Caki2 (cell line): ENCODE measurements at regions not wholly inside any gene's neighbourhood (a gene's known extent, or its start where the extent isn't known, plus 50 kb on each side); places are given as distances from the start of the nearest gene placed in this dataset.

ENCODE experiments used
- DNase-seq: peaks from one replicate; pipeline ENCODE4 v3.0.0-alpha.2; 2015; ENCODE audit warnings: low read depth
- in situ Hi-C: cut with HindIII; loops from 2 replicates; pipeline ENCODE4 v1.10.0; 2016; ENCODE audit warnings: low sequenced_read_pairs, low pct_unique_long_range_greater_than_20kb, mixed read lengths

DNA sequence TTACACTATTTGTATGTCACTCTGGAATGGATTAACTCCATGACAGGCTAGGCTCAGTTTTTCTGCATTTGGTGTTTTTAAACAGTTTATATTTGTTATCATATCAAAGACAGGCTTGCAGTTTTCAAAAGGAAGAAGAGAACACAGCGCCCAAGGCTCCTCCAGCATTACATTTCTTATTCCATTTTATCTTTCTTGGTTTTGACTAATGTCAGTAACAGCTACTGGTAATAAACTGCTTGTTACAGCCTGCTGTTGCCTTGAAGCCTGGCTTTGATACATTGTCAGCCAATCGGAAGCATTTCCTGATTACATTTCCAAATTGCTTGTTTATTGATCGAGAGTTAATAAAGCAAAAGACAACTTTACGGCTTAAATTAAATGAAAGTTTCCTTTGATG is 166.0 kb upstream of the MDFIC start:
- in situ Hi-C loops, result no loop called here
- DNase-seq, result no peak

- no peak for DNase-seq
- in situ Hi-C loops, result no loop called here
Observed at GRCh38 chr7:114758661-114759227, 163.2 kb upstream of the MDFIC start.

DNA sequence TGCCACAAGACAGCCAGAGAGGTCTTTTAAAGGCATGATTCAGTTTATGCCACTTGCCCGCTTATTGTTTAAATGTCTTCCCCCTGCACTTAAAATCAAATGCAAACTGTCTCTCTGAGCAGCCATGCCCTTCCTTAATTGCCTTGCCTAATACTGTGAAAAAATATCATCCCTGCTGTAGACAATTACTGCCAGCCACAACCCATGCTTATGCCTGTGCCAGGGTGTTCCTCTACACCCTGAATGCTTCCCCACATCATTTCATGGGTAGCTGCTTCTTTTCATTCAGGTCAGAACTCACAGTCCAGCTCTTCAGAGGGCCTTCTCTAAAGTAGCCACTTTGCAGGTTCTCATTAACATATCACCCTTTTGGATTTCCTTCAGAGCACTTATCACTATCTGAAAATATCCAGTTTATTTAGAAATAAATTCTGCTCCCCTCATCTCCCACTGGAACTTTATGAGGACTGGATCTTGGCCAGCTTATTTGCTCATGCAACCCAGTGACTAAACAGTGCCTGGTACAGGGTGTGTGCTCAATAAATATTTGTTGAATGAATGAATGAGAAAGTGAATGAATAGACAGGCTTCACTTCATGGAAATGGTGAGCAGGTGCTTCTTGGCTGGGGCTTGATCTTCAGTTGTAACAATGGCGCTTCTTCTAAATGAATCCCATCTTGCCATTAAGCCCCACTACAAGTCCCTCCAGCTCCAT is 162.4 kb upstream of the MDFIC start:
- no peak for DNase-seq
- in situ Hi-C loops, result no loop called here

GRCh38 chr7:114760477-114760876 is 161.4 kb upstream of the MDFIC start:
- no peak for DNase-seq
- in situ Hi-C loops, result no loop called here

DNA sequence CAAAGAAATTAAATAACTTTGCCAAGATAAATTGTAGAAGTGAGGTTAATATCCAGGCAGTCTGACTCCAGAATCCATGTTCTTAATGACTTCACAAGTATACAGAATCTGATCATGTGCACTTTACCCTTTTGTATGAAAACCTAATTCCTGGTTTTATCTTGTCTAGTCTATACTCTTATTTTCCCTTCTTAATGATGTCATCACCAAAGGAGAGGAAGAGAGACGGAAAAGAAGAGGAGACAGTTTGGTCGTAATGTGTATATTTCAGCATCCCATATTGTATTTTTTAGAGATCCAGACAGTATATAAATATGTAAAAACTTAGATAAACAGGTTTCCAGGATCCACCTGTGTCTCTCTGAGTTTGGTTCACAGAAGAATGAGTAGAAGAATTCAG is 159.9 kb upstream of the MDFIC start:
- no peak for DNase-seq
- in situ Hi-C loops, result no loop called here

- in situ Hi-C loops, result no loop called here
Observed at GRCh38 chr7:114765331-114766040, 156.4 kb upstream of the MDFIC start.

GRCh38 chr7:114766041-114766356 is 155.9 kb upstream of the MDFIC start:
- no peak for DNase-seq
- in situ Hi-C loops, result no loop called here

More at GRCh38 chr7:114765331-114766040, 156.4 kb upstream of the MDFIC start:
- no peak for DNase-seq

GRCh38 chr7:114777288-114777687 is 144.6 kb upstream of the MDFIC start:
- in situ Hi-C loops, result no loop called here
- DNase-seq, result no peak

DNA sequence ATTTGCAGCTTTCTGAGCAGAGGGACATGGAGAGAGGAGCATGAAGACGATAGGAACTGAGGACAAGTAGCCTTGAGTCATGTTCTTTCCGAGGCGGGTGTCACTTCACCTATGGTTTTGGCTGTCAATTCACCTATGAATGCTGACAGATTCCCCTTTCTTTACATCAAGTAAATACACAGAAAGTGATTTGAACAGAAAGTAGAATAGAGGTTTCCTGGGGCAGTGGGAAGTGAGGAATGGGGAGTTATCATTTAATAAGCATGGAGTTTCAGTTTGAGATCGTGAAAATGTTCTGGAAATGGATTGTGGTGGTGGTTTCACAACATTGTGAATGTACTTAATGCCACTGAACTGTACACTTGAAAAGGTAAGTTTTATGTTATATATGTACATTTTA is 138.4 kb upstream of the MDFIC start:
- in situ Hi-C loops, result no loop called here
- no peak for DNase-seq

- in situ Hi-C loops, result no loop called here
- DNase-seq, result no peak
Observed at GRCh38 chr7:114784177-114784576, 137.7 kb upstream of the MDFIC start.

GRCh38 chr7:114784746-114785145 is 137.1 kb upstream of the MDFIC start:
- in situ Hi-C loops, result no loop called here
- no peak for DNase-seq

DNA sequence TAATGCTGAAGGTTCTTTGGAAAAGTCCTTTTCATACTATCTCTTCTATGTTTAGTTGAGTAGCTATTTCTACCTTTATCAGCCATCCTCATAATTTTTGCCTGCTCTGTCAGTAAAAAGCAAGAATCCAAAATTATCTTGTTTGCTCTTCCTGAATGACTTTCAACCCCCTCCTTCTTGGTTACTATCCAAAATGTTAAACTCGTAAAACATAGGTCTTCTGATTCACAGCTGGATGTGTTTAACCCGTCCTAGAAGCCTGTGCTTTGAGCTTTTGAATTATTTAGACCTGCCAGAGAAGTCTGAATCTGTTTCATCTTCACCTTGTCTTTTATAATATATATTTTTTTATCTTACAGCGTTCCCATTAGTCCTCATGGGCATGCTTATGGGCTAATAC is 136.4 kb upstream of the MDFIC start:
- in situ Hi-C loops, result no loop called here
- no peak for DNase-seq

- DNase-seq, result no peak
- in situ Hi-C loops, result no loop called here
Observed at GRCh38 chr7:114786455-114786854, 135.4 kb upstream of the MDFIC start.

DNA sequence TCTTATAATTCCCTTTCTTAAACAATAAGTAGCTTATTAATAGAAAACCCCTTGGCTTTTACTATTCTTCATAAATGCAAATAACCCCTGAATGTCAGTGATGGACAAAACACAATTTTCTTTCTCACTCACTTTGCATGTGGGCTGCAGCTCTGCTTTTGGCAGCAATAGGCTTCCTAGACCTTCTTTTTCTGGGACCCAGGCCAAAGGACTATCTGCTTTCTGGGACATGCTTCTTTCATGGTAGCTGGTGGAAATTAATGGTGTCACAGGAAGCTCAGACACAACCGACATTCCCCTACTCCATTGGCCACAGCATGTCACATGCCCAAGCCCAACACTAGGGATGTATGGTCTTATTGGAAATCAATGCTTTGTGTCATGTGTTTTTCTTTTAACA is 134.3 kb upstream of the MDFIC start:
- no peak for DNase-seq
- in situ Hi-C loops, result no loop called here

- DNase-seq, result no peak
- in situ Hi-C loops, result no loop called here
Observed at GRCh38 chr7:114788706-114789105, 133.2 kb upstream of the MDFIC start.

GRCh38 chr7:114789161-114789560 is 132.7 kb upstream of the MDFIC start:
- in situ Hi-C loops, result no loop called here
- no peak for DNase-seq

DNA sequence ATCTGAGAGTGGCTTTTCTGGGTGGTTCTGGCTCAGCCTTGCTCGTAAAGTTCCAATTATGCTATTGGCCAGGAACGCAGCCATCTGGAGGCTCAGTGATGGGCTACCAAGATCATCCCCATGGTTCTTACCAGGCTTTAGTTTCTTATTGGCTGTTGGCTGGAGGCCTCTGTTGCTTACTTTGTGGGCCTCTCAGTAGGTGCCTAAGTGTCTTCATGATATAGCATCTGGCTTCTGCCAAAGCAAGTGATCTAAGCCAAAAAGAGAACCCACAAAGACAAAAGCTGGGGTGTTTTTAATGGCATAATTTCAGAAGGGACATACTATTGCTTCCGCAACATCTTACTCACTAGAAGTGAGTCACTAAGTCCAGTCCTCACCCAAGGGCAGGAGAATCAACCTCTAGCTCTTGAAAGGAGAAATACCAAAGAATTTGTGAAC is 132.0 kb upstream of the MDFIC start:
- DNase-seq, result no peak
- in situ Hi-C loops, result no loop called here

DNA sequence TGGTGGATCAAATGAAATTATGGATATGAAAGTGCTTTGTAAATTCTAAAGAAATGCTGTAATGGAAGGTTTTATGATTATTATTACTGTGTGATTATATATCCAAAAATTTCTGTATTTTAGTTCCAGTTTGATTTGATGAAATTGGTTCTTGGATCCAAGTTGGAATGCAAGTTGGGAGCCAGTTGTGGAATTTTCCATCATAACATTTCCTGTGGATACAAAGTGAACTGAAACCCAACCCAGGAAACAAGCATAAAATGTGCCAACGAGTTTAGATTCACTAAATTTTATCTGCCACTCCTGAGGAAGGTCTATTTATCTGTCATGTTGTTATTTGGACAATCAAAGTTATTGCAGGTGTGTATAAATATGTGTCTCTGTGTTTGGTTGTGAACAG is 131.4 kb upstream of the MDFIC start:
- DNase-seq, result no peak
- in situ Hi-C loops, result no loop called here

- in situ Hi-C loops, result no loop called here
Observed at GRCh38 chr7:114791771-114792170, 130.1 kb upstream of the MDFIC start.

More at GRCh38 chr7:114791771-114792170, 130.1 kb upstream of the MDFIC start:
- DNase-seq, result no peak
